ENCODE measurements at regions not wholly inside any gene's neighbourhood (a gene's known extent, or its start where the extent isn't known, plus 50 kb on each side); places are given as distances from the start of the nearest gene placed in this dataset.

DNA sequence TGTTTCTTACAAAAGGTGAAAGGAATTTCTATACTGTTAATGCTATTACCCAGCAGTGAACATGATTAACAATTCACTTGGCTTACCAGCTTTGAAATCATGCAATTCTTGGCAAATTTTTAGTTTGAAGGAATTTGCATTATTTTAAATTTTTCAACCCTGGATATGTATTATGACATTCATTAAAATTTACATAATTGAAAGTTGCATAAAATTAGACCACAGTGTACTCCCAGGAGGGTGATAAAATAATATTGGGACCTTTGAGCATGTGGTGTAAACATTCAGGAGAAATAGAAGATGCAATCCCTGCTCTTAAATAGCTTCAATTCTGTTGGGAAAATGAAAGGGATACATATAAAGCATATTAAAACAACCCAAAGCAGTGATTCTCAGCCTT lies 412.2 kb upstream of the SGCD start:
- DNase-seq (ENCODE audit: low spot score), result no peak

- no peak for DNase-seq (ENCODE audit: low spot score)
Observed at GRCh38 chr5:155915601-155916000, 411.4 kb upstream of the SGCD start.

DNA sequence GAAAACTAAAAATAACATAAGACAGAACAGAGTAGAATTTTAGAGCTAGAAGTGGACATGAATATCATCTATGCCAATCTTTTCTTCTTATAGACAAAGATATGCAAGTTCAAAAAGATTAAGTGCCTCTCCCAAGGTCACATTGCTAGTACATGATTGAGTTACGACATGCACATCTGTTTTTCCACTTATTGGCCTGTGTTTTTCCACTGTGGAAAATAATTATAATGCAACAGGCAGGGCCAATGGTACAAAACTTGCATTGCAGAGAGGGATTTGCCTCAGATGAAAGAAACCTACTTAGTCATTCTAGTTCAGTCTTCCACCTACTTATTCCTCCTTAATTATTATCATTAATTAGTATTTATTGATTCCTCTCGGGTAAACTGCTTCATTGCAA lies 407.8 kb upstream of the SGCD start:
- DNase-seq (ENCODE audit: low spot score), result no peak

- DNase-seq (ENCODE audit: low spot score), result no peak
Observed at GRCh38 chr5:155919725-155920124, 407.2 kb upstream of the SGCD start.

GRCh38 chr5:155921621-155922020 lies 405.3 kb upstream of the SGCD start:
- DNase-seq (ENCODE audit: low spot score), result no peak

DNA sequence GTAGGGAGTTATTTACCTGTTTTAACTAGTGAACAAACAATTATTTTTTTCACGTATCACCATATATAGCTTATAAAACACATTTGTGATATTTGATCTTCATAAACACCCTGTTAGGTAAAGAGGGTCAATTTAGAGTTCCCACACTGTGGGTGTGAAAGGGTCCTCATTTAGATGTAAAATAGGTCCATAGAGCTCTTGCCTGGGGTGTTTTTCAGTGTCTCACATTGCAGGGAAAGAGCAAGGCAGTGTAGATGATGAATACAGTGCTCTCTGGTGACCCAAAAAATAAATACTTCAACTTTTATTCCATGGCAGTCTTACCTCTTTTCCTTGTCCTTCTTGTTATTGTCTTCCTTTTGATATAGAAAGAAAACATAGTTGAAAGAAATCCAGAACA lies 403.2 kb upstream of the SGCD start:
- no peak for DNase-seq (ENCODE audit: low spot score)

DNA sequence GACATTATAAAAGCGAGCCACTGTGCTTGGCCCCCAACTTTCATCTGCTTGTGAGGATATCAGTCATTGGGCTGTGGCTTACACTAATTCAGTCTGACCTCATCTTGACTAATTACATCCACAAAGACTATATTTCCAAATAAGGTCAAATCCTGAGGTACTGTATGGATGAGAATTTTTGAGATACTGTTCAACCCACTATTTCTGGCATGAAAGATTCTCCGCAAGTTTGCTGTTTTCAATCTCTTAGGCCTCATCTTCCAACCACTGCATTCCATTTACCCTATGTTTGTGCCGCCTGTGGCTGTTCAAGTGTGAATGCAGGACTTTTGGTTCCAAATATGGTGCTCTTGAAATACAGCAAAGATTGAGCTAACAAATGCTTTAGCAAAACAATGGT lies 400.9 kb upstream of the SGCD start:
- no peak for DNase-seq (ENCODE audit: low spot score)

GRCh38 chr5:155926766-155927165 lies 400.2 kb upstream of the SGCD start:
- no peak for DNase-seq (ENCODE audit: low spot score)

DNA sequence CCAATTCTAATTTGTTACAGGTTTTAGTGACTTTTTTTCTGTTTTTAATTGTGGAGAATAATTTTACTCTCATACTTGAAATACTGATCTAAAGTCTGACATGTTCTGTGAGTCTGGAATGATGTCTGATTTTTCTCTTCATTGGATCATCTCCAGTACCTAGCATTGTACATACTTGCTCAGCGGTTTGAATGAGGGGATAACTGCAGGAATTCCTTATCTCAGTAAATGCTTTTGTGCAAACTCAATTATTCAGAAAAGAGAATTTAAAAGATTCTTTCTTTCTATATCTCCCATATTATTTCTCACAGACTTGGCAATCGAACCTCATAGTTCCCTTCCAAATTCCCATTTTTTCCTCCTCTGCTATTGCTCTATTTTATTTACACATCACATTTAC lies 397.9 kb upstream of the SGCD start:
- DNase-seq (ENCODE audit: low spot score), result no peak

GRCh38 chr5:155934964-155935363 lies 392.0 kb upstream of the SGCD start:
- DNase-seq (ENCODE audit: low spot score), result no peak

GRCh38 chr5:155935723-155936122 lies 391.2 kb upstream of the SGCD start:
- DNase-seq (ENCODE audit: low spot score), result no peak

- DNase-seq (ENCODE audit: low spot score), result no peak
Observed at GRCh38 chr5:155936520-155937406, 390.2 kb upstream of the SGCD start.

DNA sequence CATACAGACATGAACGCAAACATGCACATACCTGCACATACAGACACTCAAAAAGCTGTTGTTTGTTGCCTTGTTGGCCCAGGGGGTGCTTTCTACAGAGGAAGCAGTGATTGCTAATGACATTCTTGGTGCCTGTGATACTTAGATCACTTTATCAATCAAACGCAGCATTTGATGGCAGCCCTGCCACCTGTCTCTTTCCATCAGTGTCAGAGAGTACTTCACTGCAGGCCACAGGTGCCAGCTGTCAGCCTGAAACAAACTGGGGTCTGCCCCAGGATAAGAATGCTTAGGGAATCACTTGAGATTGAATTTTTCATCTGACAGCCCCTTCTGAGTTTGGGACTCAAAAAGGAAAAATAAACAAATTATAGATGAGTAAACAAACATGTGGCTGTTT lies 388.9 kb upstream of the SGCD start:
- DNase-seq (ENCODE audit: low spot score), result no peak

DNA sequence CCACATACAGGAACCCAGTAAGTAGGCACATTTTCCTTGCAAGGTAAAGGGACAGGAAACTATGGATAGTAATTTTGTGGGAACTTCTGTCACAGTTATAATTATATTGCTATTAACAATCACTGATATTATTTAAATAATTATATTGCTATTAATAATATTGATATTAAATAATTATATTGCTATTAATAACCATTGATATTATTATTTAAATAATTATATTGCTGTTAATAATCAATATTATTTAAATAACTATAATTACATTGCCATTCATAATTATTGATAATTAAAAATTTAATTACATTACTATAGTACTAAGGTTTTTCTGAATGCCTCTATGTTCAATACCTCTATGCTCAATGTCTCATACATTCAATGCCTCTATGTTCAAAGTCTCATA lies 385.6 kb upstream of the SGCD start:
- DNase-seq (ENCODE audit: low spot score), result no peak

GRCh38 chr5:155943516-155944407 lies 383.2 kb upstream of the SGCD start:
- peak; percentile 53 for DNase-seq (ENCODE audit: low spot score)

DNA sequence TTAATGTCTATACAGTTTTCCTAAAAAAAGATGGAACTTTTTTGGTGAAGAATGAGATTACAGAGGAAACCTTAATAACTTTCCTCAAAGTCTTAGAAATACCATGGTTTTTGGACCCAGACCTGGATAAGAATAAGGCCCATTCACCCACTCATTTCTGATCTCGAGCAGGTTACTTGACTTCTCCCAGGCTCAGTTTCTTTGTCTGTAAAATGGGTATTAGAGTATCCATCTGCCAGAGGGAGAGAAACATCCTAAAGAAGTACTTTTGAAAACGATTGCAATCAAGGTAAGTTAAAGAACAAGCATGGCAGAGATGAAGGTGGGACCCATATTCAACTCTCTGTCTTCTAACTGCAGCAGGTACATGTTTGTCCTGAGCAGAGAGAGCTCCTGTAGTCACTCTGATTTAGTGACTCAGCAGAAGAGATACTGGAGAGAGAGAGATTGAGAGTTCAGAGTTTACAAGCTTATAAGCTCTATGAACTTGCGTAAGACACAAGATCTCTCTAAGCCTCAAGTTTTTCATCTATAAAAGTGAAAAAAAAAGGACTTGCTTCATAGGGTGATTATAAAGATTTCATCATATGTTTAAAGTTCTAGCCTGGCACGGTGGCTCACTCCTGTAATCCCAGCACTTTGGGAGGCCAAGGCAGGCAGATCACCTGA lies 379.4 kb upstream of the SGCD start:
- DNase-seq (ENCODE audit: low spot score), result no peak

- no peak for DNase-seq (ENCODE audit: low spot score)
Observed at GRCh38 chr5:155948576-155948975, 378.4 kb upstream of the SGCD start.

- DNase-seq (ENCODE audit: low spot score), result no peak
Observed at GRCh38 chr5:155952486-155953089, 374.4 kb upstream of the SGCD start.

DNA sequence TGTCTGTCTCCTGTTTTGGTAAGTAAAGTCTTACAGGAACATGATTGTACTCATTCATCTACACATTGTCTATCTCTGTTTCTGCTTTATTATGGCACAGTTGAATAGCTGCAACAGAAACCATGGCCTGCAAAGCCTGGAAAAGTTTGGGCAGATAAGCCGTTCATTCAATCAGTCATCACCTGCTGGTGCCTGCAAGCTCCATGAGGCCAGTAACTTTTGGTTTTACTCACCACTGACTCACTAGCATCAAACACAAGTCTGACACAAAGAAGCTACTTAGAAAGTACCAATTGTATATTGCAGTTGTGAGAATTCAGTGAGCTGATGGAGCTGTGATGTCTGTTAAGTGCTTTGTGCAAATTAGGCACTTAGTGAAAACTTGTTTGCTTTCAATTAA lies 373.6 kb upstream of the SGCD start:
- DNase-seq (ENCODE audit: low spot score), result no peak

GRCh38 chr5:155954701-155955445 lies 372.1 kb upstream of the SGCD start:
- no peak for DNase-seq (ENCODE audit: low spot score)

GRCh38 chr5:155957884-155958283 lies 369.1 kb upstream of the SGCD start:
- DNase-seq (ENCODE audit: low spot score), result no peak

All from ureter (tissue), 1 donor.